Gastroesophageal sphincter (tissue), 4 donors: ENCODE measurements at regions not wholly inside any gene's neighbourhood (a gene's known extent, or its start where the extent isn't known, plus 50 kb on each side); places are given as distances from the start of the nearest gene placed in this dataset.

Experiments
- ATAC-seq: fragments of 150-250 bp; one replicate; pipeline ENCODE4 v1.9.1; 2016; ENCODE audit warnings: mild to moderate bottlenecking, moderate library complexity
- H3K27ac ChIP-seq, 4 donors: fragments of 200-600 bp; sonication (generic) in 3 of 4; 1 replicate in 3 of 4; 2 replicates in 1 of 4; pipeline ENCODE4 v1.5.1; 2016 to 2019
- H3K27me3 ChIP-seq: fragments of 200-600 bp; sonication (generic); one replicate; pipeline ENCODE4 v1.5.1; 2019
- H3K36me3 ChIP-seq, 2 donors: fragments of 200-600 bp; sonication (generic); one replicate each; pipeline ENCODE4 v1.5.1; 2019; ENCODE audit warnings: control low read depth in 1 of 2
- H3K4me1 ChIP-seq, 3 donors: fragments of 200-600 bp; sonication (generic); 1 replicate in 2 of 3; 2 replicates in 1 of 3; pipeline ENCODE4 v1.5.1; 2016 to 2019; ENCODE audit warnings: control low read depth in 2 of 3
- H3K4me3 ChIP-seq, 2 donors: fragments of 200-600 bp; sonication (generic); one replicate each; pipeline ENCODE4 v1.5.1; 2019; ENCODE audit warnings: mild to moderate bottlenecking in 1 of 2, moderate library complexity in 1 of 2
- H3K9me3 ChIP-seq, 3 donors: fragments of 200-600 bp; sonication (generic); one replicate each; pipeline ENCODE4 v1.5.1; 2017 to 2019; ENCODE audit warnings: control low read depth in 2 of 3
- EP300 ChIP-seq: sonication (generic); formaldehyde crosslinking; IDR thresholded peaks from one replicate; pipeline ENCODE4 v1.6.1; 2017; ENCODE audit warnings: antibody characterized with exemption, mild to moderate bottlenecking
- POLR2A ChIP-seq, 2 donors: fragments of 450-650 bp; IDR thresholded peaks; one replicate each; pipeline ENCODE4 v1.6.1; 2017; ENCODE audit warnings: antibody characterized with exemption in 2 of 2, mild to moderate bottlenecking in 2 of 2, moderate library complexity in 1 of 2
- POLR2AphosphoS5 ChIP-seq: sonication (generic); formaldehyde crosslinking; IDR thresholded peaks from one replicate; pipeline ENCODE4 v1.6.1; 2017; ENCODE audit warnings: antibody characterized with exemption
- WGBS, 2 donors: methylation state at CpG; one replicate each; pipeline ENCODE4 v1.1.5; 2018; ENCODE audit warnings: low coverage in 1 of 2; 5-methylcytosine and 5-hydroxymethylcytosine counted together
- TF ChIP-seq, protein P1 (sequence below), 4 experiments: fragments of 200-600 bp in 2 of 4; fragments of 450-650 bp in 2 of 4; sonication (generic) in 1 of 4; IDR thresholded peaks; one replicate each; pipeline ENCODE4 v1.5.1; 2017 to 2019; ENCODE audit warnings: antibody characterized with exemption in 4 of 4, mild to moderate bottlenecking in 2 of 4, moderate library complexity in 2 of 4

DNA sequence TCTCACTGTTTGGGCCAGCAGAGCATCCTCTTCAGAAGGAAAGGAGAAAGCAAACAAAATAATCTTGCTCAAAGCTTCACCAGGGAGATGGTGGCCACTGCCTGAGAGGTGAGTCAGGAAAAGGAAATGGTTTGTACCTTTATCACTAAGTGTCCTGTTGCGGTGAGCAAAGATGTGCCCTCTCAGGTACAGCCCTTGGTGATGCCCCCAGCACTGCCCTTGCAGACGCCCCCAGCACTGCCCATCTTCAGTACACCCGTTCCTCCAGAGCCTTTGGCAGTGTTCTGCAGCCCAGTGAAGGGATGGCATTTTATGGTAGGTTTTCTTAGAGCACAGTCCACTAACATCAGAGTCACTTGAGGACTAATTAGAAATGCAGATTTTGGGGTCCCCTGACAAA, 92.3 kb downstream of the ZNF621 start:
- Histone ChIP-seq H3K9me3 (no peaks in the 10 kb centered on the region), H3K4me1 (peaks cover 0 to 11% (median 3%) of the 10 kb centered on the region in 3 donors), H3K27me3 (peaks cover 7% of the 10 kb centered on the region), H3K4me3 (no peak overlapping the region), H3K36me3 (no peaks in the 10 kb centered on the region), H3K27ac (no peak overlapping the region)
- no peak for ATAC-seq
- TF ChIP-seq, protein P1, sequence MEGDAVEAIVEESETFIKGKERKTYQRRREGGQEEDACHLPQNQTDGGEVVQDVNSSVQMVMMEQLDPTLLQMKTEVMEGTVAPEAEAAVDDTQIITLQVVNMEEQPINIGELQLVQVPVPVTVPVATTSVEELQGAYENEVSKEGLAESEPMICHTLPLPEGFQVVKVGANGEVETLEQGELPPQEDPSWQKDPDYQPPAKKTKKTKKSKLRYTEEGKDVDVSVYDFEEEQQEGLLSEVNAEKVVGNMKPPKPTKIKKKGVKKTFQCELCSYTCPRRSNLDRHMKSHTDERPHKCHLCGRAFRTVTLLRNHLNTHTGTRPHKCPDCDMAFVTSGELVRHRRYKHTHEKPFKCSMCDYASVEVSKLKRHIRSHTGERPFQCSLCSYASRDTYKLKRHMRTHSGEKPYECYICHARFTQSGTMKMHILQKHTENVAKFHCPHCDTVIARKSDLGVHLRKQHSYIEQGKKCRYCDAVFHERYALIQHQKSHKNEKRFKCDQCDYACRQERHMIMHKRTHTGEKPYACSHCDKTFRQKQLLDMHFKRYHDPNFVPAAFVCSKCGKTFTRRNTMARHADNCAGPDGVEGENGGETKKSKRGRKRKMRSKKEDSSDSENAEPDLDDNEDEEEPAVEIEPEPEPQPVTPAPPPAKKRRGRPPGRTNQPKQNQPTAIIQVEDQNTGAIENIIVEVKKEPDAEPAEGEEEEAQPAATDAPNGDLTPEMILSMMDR (IDR thresholded peaks at IDR 0.05), result no peak
- no peak for TF ChIP-seq POLR2A (IDR thresholded peaks at IDR 0.05)
- TF ChIP-seq POLR2AphosphoS5, result no peak
- no peak for TF ChIP-seq EP300
- 90% methylated on average over 3 of the region's 3 CpGs; no CpG with 5 or more reads in 1 of the 2 donors for WGBS, 2 donors

DNA sequence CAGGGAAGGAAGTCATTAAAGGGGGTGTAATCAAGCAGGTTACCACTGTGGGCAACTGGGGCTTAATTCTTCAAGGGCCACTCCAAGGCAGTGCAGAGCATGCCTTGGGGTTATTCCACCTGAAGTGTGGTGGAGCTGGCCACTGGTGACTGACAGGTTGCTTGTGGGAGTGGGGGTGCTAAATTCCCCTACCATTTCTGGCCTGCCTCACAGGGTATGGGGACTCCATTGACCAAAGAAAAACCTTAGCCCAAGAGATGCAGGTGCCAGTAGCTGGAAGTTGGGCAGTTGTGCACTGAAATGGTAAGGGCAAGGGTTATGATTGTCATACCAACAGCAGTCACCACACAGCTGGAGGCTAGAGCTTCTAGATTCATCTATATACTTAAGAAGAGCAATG, 93.4 kb downstream of the ZNF621 start:
- H3K27ac ChIP-seq, result no peak overlapping the region
- H3K4me1 ChIP-seq, result peaks cover 0 to 11% (median 3%) of the 10 kb centered on the region in 3 donors
- peaks cover 7% of the 10 kb centered on the region for H3K27me3 ChIP-seq
- TF ChIP-seq POLR2A (IDR thresholded peaks at IDR 0.05), result no peak
- TF ChIP-seq, protein P1 (IDR thresholded peaks at IDR 0.05), result no peak
- no peak for TF ChIP-seq EP300
- TF ChIP-seq POLR2AphosphoS5, result no peak
- H3K4me3 ChIP-seq, result no peak overlapping the region
- no peaks in the 10 kb centered on the region for H3K36me3 ChIP-seq
- H3K9me3 ChIP-seq, result peaks cover 0 to 7% (median 0%) of the 10 kb centered on the region in 3 donors
- no peak for ATAC-seq

DNA sequence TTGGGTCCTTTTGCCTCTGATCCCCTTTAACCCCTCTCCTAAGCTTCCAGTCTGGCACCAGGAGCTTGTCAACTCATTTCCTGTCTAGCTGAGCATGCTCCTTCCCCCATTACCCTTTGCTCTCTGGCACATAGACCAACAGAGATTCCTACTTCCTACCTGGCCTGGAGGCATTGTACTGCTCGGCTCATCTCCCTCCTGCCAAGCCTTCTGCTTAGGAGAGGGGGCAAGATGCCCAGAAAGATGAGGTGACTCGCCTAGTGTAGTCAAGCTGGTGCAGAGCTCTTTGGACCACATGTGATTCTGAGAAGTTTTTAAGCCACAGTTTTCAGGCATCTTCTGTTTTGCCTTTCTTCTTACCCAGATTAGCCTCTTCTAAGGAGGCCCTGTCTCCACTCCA, 95.4 kb downstream of the ZNF621 start:
- no peak for ATAC-seq
- peaks cover 7% of the 10 kb centered on the region for H3K27me3 ChIP-seq
- H3K4me3 ChIP-seq, result no peak overlapping the region
- H3K9me3 ChIP-seq, result peaks cover 0 to 27% (median 0%) of the 10 kb centered on the region in 3 donors
- TF ChIP-seq EP300 (no peak), POLR2AphosphoS5 (no peak), POLR2A (IDR thresholded peaks at IDR 0.05) (no peak)
- TF ChIP-seq, protein P1 (IDR thresholded peaks at IDR 0.05), result no peak
- 20 to 50% methylated on average over 1 of the region's 2 CpGs for WGBS, 2 donors
- peaks cover 0 to 10% (median 3%) of the 10 kb centered on the region in 3 donors for H3K4me1 ChIP-seq
- H3K36me3 ChIP-seq, result no peaks in the 10 kb centered on the region
- no peak overlapping the region for H3K27ac ChIP-seq

DNA sequence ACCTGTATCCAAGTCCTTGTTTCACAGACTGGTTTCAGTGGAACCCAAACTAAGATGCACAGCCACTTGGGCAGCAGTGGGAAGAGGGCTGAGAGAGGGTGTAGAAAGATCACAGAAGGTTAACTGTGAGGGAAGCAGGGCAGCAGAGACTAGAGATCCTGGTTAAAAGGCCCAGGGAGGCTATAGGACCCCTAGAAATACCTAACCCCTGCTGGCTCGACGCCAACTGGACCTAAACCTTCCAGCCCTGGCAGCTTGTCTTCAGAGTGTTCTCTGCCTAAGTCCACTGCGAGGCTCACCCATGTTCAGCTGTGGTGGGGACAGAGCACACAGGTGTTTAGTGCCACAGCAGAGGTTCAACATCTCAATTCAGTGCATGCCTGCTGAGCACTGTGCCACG, 96.5 kb downstream of the ZNF621 start:
- ATAC-seq, result no peak
- H3K36me3 ChIP-seq, result no peaks in the 10 kb centered on the region
- H3K9me3 ChIP-seq, result peaks cover 0 to 30% (median 0%) of the 10 kb centered on the region in 3 donors
- 48% methylated on average over 3 of the region's 4 CpGs; no CpG with 5 or more reads in 1 of the 2 donors for WGBS, 2 donors
- peaks cover 7% of the 10 kb centered on the region for H3K27me3 ChIP-seq
- no peak overlapping the region for H3K27ac ChIP-seq
- TF ChIP-seq EP300, result no peak
- no peak for TF ChIP-seq POLR2A (IDR thresholded peaks at IDR 0.05)
- TF ChIP-seq, protein P1 (IDR thresholded peaks at IDR 0.05), result no peak
- H3K4me3 ChIP-seq, result no peak overlapping the region
- H3K4me1 ChIP-seq, result no peaks in the 10 kb centered on the region

DNA sequence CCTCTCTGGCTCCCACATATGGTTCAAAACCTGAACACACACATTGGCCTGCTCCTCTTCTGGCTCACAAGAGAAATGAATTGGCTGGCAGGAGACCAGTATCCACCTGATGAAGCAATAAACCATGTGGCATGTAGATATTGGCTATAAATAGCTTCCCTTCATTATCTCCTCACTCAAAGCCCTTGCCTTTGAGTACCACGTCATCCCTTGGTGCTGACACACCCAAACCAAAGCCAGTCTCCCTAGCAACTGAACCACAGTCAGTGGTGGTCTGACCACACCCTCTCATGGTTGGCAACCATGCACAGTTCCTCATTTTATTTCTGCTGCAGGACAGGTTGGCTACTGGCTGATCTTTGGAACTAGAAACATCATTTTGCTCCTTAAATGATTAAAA, 98.8 kb downstream of the ZNF621 start:
- Histone ChIP-seq H3K27me3 (peaks cover 7% of the 10 kb centered on the region), H3K27ac (no peak overlapping the region), H3K36me3 (no peaks in the 10 kb centered on the region), H3K4me1 (no peaks in the 10 kb centered on the region), H3K9me3 (peaks cover 0 to 30% (median 0%) of the 10 kb centered on the region in 3 donors), H3K4me3 (no peak overlapping the region)
- no peak for ATAC-seq
- TF ChIP-seq, protein P1 (IDR thresholded peaks at IDR 0.05), result no peak
- TF ChIP-seq POLR2A (IDR thresholded peaks at IDR 0.05), result no peak
- no peak for TF ChIP-seq EP300
- TF ChIP-seq POLR2AphosphoS5, result no peak
- 14 to 63% methylated on average over 1 of the region's 1 CpG for WGBS, 2 donors
